Peyer's patch (tissue), 4 donors: ENCODE measurements at regions not wholly inside any gene's neighbourhood (a gene's known extent, or its start where the extent isn't known, plus 50 kb on each side); places are given as distances from the start of the nearest gene placed in this dataset.

Experiments
- DNase-seq, 3 donors: peaks; one replicate each; pipeline ENCODE4 v3.0.0-alpha.2; 2017 to 2019
- H3K27ac ChIP-seq, 4 donors: fragments of 200-600 bp; sonication (generic); one replicate each; pipeline ENCODE4 v1.5.1; 2016 to 2019
- H3K27me3 ChIP-seq, 2 donors: fragments of 200-600 bp; sonication (generic); one replicate each; pipeline ENCODE4 v1.5.1; 2019
- H3K36me3 ChIP-seq, 3 donors: fragments of 200-600 bp; sonication (generic); one replicate each; pipeline ENCODE4 v1.5.1; 2016 to 2019
- H3K4me1 ChIP-seq, 4 donors: fragments of 200-600 bp; sonication (generic); one replicate each; pipeline ENCODE4 v1.5.1; 2016 to 2019
- H3K4me3 ChIP-seq, 4 donors: fragments of 200-600 bp; sonication (generic); 1 replicate in 3 of 4; 2 replicates in 1 of 4; pipeline ENCODE4 v1.5.1; 2016 to 2019; ENCODE audit warnings: mild to moderate bottlenecking in 1 of 4
- H3K9me3 ChIP-seq, 4 donors: fragments of 200-600 bp; sonication (generic); one replicate each; pipeline ENCODE4 v1.5.1; 2016 to 2019; ENCODE audit warnings: mild to moderate bottlenecking in 1 of 4
- CTCF ChIP-seq, 6 experiments: fragments of 450-650 bp in 4 of 6; fragments of 200-600 bp in 2 of 6; sonication (generic) in 1 of 6; IDR thresholded peaks; one replicate each; pipeline ENCODE4 v1.5.1; 2017 to 2019; ENCODE audit warnings: antibody characterized with exemption in 6 of 6, mild to moderate bottlenecking in 3 of 6, moderate library complexity in 1 of 6
- POLR2A ChIP-seq, 2 donors: fragments of 450-650 bp; IDR thresholded peaks; one replicate each; pipeline ENCODE4 v1.5.1; 2017; ENCODE audit warnings: antibody characterized with exemption in 2 of 2, mild to moderate bottlenecking in 2 of 2, moderate library complexity in 2 of 2

- Histone ChIP-seq H3K27ac (no peak overlapping the region), H3K9me3 (no peaks in the 10 kb centered on the region), H3K4me3 (no peak overlapping the region), H3K36me3 (no peaks in the 10 kb centered on the region), H3K4me1 (peaks cover 0 to 10% (median 0%) of the 10 kb centered on the region in 4 donors), H3K27me3 (no peaks in the 10 kb centered on the region)
- TF ChIP-seq CTCF (IDR thresholded peaks at IDR 0.05), result no peak
- TF ChIP-seq POLR2A (IDR thresholded peaks at IDR 0.05), result no peak
- DNase-seq, result peak in 1 of 3 donors; percentile 29
Measured at GRCh38 chr7:133470-133869, 58.9 kb upstream of the FAM20C start.

- Histone ChIP-seq H3K4me3 (no peak overlapping the region), H3K27ac (no peak overlapping the region), H3K27me3 (no peaks in the 10 kb centered on the region), H3K36me3 (no peaks in the 10 kb centered on the region), H3K4me1 (peaks cover 0 to 10% (median 0%) of the 10 kb centered on the region in 4 donors), H3K9me3 (no peaks in the 10 kb centered on the region)
- no peak for DNase-seq
- TF ChIP-seq POLR2A (IDR thresholded peaks at IDR 0.05), result no peak
- no peak for TF ChIP-seq CTCF (IDR thresholded peaks at IDR 0.05)
Measured at GRCh38 chr7:134029-134428, 58.3 kb upstream of the FAM20C start.

- Histone ChIP-seq H3K36me3 (no peaks in the 10 kb centered on the region), H3K9me3 (no peaks in the 10 kb centered on the region), H3K27ac (no peak overlapping the region), H3K4me1 (peaks cover 0 to 7% (median 0%) of the 10 kb centered on the region in 4 donors), H3K4me3 (no peak overlapping the region), H3K27me3 (no peaks in the 10 kb centered on the region)
- DNase-seq, result no peak
- TF ChIP-seq CTCF (IDR thresholded peaks at IDR 0.05), result no peak
- no peak for TF ChIP-seq POLR2A (IDR thresholded peaks at IDR 0.05)
Measured at GRCh38 chr7:134561-135256, 57.7 kb upstream of the FAM20C start.

- no peak overlapping the region for H3K27ac ChIP-seq
Measured at GRCh38 chr7:135257-135653, 57.1 kb upstream of the FAM20C start.

GRCh38 chr7:135731-136645 lies 56.4 kb upstream of the FAM20C start:
- Histone ChIP-seq H3K27me3 (no peaks in the 10 kb centered on the region), H3K36me3 (no peaks in the 10 kb centered on the region), H3K4me1 (peaks cover 0 to 6% (median 0%) of the 10 kb centered on the region in 4 donors), H3K27ac (no peak overlapping the region), H3K9me3 (no peaks in the 10 kb centered on the region), H3K4me3 (no peak overlapping the region)
- TF ChIP-seq CTCF (IDR thresholded peaks at IDR 0.05) (no peak), POLR2A (IDR thresholded peaks at IDR 0.05) (no peak)
- no peak for DNase-seq

More at GRCh38 chr7:135257-135653, 57.1 kb upstream of the FAM20C start:
- H3K4me3 ChIP-seq, result no peak overlapping the region
- no peaks in the 10 kb centered on the region for H3K36me3 ChIP-seq
- TF ChIP-seq CTCF (IDR thresholded peaks at IDR 0.05) (no peak), POLR2A (IDR thresholded peaks at IDR 0.05) (no peak)
- H3K9me3 ChIP-seq, result no peaks in the 10 kb centered on the region
- DNase-seq, result no peak
- peaks cover 0 to 7% (median 0%) of the 10 kb centered on the region in 4 donors for H3K4me1 ChIP-seq
- no peaks in the 10 kb centered on the region for H3K27me3 ChIP-seq
